ENCODE measurements at regions not wholly inside any gene's neighbourhood (a gene's known extent, or its start where the extent isn't known, plus 50 kb on each side); places are given as distances from the start of the nearest gene placed in this dataset.

DNA sequence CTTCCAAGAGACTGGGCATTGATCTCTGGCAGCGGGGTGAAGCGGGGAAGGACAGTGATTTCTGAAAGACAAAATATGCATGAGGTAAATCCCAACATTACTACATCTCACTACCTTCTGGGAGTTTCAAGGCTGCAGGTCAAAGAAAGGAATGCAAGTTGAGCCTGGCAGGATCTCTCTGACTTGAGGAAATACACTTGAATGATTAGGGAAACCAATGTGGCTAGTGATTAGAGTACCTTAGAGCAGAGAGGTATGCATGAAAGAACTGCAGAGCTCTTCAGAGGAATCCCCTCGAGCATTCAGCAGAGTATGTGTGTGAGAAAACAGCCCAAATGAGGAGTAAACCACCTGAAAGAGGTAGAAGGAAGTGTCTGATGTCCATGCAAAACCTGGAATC, 2874.1 kb upstream of the PCDH20 start:
- no peak for DNase-seq (ENCODE audit: low spot score)
- ATAC-seq (ENCODE audit: low FRiP score): no peak
- no peak for TF ChIP-seq CTCF (IDR thresholded peaks at IDR 0.05)

DNA sequence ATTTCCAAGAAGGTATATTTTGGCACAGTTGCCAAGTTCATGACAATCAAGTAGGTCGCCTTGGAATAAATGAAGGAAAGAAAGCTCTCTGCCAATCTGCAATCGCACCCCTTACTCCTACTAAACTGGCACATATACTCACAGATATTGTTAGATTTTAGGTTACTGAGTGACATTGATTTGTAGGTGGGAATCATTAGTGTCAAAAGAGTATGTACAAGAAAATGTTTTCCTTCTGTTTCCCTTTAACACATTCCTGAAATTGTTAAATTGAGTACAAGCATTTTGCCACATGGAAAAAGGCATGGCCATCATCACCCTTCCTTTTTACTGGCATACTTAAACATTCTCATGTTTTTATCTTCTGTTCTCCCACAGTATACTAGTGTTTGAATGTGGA, 2868.3 kb upstream of the PCDH20 start:
- ATAC-seq (ENCODE audit: low FRiP score) (no peak), DNase-seq (ENCODE audit: low spot score) (no peak)
- no peak for TF ChIP-seq CTCF (IDR thresholded peaks at IDR 0.05)

- ATAC-seq (ENCODE audit: low FRiP score): no peak
- no peak for DNase-seq (ENCODE audit: low spot score)
- TF ChIP-seq CTCF (IDR thresholded peaks at IDR 0.05): no peak
Observed at GRCh38 chr13:64278493-64278892, 2862.8 kb upstream of the PCDH20 start.

DNA sequence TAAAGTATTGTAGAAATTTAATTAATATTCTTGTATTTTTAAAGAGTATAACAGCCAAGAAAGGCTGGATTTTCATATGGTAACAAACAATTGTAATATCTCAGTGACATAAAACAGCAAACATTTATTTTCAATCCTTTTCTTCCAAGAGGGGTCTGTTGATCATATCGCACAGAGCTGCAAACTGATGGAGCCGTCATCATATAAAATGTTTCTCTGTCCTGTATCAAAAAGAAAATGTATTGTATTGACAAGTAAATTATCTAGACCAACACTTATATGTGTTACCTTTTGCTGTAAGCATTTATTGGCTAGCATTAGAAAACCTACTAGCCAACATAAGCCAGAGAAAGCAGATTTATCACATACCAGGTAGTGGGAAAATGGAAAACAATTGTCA, 2861.4 kb upstream of the PCDH20 start:
- DNase-seq (ENCODE audit: low spot score) (no peak), ATAC-seq (ENCODE audit: low FRiP score) (no peak)
- TF ChIP-seq CTCF (IDR thresholded peaks at IDR 0.05): no peak

DNA sequence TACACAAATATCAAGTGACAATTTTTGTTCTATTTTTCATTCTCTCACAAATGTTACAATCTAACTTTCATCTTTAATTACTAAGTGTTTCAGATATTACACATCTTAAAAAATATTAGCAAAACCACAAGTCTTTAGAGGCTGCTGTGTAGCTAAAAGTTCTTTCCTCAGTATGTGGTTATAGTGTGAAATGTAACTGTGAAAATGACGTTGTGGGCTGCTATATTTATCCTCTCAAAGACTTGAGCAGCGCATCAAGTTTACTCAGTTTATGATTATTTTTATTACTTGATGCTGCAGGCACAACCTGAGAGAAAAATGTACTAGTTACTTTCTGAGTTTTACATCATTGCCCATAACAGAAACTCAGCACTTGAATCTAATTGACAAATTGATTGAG, 2860.6 kb upstream of the PCDH20 start:
- DNase-seq (ENCODE audit: low spot score) (no peak), ATAC-seq (ENCODE audit: low FRiP score) (no peak)
- no peak for TF ChIP-seq CTCF (IDR thresholded peaks at IDR 0.05)

DNA sequence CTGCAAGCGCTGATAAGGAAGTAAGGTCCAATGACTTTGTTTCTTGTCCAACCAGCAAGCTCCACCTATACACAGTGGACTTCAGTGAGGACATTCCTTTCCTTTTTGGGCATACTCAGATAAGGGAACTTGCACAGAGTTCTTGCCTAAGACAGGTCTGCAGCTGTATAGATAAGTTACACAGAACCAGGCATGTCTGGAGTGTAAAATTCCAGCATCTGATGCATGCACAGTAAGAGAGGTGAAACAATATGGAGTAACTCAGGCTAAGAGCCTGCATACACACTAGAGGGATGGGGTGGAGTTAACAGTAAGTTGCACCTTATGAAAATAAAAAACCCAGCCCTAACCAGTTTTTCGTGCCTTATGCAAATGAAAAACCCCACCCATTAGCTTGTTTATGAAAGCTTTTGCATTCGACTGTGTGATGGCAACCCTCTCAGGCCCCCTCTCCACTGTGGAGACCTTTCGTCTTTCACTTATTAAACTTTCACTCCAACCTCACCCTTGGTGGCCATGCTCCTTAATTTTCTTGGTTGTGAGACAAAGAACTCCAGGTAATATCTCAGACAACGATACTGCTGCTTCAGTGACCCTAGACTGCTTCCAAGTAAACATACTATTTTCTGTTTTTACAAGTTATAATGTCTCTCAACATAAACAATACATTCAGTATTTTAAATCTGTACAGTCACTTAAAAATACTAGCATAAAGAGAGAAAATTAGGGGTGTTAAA, 2859.0 kb upstream of the PCDH20 start:
- TF ChIP-seq CTCF (IDR thresholded peaks at IDR 0.05): no peak
- DNase-seq (ENCODE audit: low spot score): no peak

DNA sequence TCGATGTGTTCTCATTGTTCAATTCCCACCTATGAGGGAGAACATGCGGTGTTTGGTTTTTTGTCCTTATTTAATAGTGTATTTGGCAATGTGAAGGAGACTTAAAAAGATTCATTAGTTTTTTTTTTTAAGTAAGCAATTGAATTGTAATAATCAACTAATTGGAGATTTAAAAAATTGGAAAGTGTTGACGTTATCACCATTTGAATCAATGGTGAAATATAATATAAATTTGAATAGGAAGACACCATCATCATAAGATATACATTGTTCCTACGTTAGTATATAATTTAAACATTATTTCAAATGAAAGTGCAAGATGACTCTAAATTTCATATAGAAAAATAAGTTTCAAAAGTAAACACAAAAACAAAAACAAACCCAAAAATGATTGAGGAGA, 2858.1 kb upstream of the PCDH20 start:
- no peak for TF ChIP-seq CTCF (IDR thresholded peaks at IDR 0.05)
- no peak for ATAC-seq (ENCODE audit: low FRiP score)

More for the DNA sequence above, 2859.0 kb upstream of the PCDH20 start:
- no peak for ATAC-seq (ENCODE audit: low FRiP score)

More for the DNA sequence above, 2858.1 kb upstream of the PCDH20 start:
- DNase-seq (ENCODE audit: low spot score): no peak

Measured in omental fat pad (tissue), 3 donors.